Mesothelial cell of epicardium (in vitro differentiated cells): ENCODE measurements at regions not wholly inside any gene's neighbourhood (a gene's known extent, or its start where the extent isn't known, plus 50 kb on each side); places are given as distances from the start of the nearest gene placed in this dataset.

Experiments
- DNase-seq, 2 experiments: peaks; one replicate each; pipeline ENCODE4 v3.0.0; 2021; ENCODE audit warnings: low spot score in 2 of 2; ENCODE audit not compliant: unreplicated experiment in 2 of 2
- H3K27ac Mint-ChIP-seq: 2 replicates; pipeline ENCODE4 v1.8.0; 2021; ENCODE audit warnings: mixed read lengths
- H3K27me3 Mint-ChIP-seq: 2 replicates; pipeline ENCODE4 v1.8.0; 2021; ENCODE audit warnings: low read depth, mixed read lengths
- H3K36me3 Mint-ChIP-seq: 2 replicates; pipeline ENCODE4 v1.8.0; 2021; ENCODE audit warnings: mixed read lengths
- H3K4me1 Mint-ChIP-seq: 2 replicates; pipeline ENCODE4 v1.8.0; 2021; ENCODE audit warnings: mixed read lengths
- H3K4me3 Mint-ChIP-seq: 2 replicates; pipeline ENCODE4 v1.8.0; 2021; ENCODE audit warnings: mild to moderate bottlenecking, moderate library complexity, mixed read lengths
- H3K9me3 Mint-ChIP-seq: 2 replicates; pipeline ENCODE4 v1.8.0; 2021; ENCODE audit warnings: mixed read lengths
- TF ChIP-seq, protein P1 (sequence below): fragments of 200-600 bp; sonication (generic); IDR thresholded peaks from one replicate; pipeline ENCODE4 v1.5.0; 2021; ENCODE audit warnings: antibody characterized with exemption; ENCODE audit not compliant: unreplicated experiment

DNA sequence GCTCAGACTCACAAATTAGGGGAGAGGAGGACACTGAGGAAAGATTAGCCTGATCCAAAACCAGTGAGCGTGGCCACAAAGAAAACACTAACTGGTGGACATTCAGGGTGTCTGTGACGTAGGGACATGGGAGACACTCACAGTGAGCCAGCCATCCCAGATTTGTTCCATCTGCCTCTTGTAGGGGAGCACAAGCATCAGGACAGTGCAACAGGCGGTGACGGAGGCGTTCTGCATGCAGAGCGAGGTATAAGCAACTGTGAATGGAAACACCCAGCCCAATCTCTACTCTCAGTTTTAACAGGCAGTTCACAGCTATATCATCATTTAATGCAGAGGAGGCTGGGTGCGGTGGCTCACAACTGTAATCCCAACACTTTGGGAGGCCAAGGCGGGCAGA lies 52.8 kb upstream of the TOMM7 start:
- TF ChIP-seq, protein P1, sequence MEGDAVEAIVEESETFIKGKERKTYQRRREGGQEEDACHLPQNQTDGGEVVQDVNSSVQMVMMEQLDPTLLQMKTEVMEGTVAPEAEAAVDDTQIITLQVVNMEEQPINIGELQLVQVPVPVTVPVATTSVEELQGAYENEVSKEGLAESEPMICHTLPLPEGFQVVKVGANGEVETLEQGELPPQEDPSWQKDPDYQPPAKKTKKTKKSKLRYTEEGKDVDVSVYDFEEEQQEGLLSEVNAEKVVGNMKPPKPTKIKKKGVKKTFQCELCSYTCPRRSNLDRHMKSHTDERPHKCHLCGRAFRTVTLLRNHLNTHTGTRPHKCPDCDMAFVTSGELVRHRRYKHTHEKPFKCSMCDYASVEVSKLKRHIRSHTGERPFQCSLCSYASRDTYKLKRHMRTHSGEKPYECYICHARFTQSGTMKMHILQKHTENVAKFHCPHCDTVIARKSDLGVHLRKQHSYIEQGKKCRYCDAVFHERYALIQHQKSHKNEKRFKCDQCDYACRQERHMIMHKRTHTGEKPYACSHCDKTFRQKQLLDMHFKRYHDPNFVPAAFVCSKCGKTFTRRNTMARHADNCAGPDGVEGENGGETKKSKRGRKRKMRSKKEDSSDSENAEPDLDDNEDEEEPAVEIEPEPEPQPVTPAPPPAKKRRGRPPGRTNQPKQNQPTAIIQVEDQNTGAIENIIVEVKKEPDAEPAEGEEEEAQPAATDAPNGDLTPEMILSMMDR: no peak
- Mint-ChIP-seq H3K4me3 (no peak overlapping the region), H3K4me1 (no peaks in the 10 kb centered on the region), H3K9me3 (no peaks in the 10 kb centered on the region), H3K27ac (no peak overlapping the region), H3K36me3 (no peaks in the 10 kb centered on the region), H3K27me3 (no peaks in the 10 kb centered on the region)
- DNase-seq: no peak

DNA sequence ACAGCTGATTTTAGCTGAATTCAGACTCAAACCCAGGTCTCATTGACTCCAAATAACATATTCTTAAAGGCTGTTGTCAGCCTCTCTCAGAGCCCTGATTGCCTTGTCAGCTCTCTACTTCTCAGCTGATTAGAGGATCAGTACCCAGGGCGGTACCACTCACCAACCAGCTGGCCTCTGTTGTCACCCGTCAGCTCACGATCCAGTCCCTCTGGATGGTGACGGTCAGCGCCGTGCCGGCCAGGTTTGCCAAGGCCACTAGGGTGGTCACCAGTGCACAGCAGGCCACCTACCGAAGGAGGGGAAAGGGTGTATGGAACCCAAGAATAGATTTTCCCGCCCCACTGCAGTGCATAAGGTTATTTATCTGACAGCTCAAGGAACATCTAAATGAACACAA lies 52.3 kb upstream of the TOMM7 start:
- no peak overlapping the region for H3K4me3 Mint-ChIP-seq
- H3K27me3 Mint-ChIP-seq: no peaks in the 10 kb centered on the region
- H3K36me3 Mint-ChIP-seq: no peaks in the 10 kb centered on the region
- no peaks in the 10 kb centered on the region for H3K9me3 Mint-ChIP-seq
- H3K27ac Mint-ChIP-seq: no peak overlapping the region
- no peaks in the 10 kb centered on the region for H3K4me1 Mint-ChIP-seq
- no peak for DNase-seq
- TF ChIP-seq, protein P1: no peak
